ENCODE measurements at regions not wholly inside any gene's neighbourhood (a gene's known extent, or its start where the extent isn't known, plus 50 kb on each side); places are given as distances from the start of the nearest gene placed in this dataset.

DNA sequence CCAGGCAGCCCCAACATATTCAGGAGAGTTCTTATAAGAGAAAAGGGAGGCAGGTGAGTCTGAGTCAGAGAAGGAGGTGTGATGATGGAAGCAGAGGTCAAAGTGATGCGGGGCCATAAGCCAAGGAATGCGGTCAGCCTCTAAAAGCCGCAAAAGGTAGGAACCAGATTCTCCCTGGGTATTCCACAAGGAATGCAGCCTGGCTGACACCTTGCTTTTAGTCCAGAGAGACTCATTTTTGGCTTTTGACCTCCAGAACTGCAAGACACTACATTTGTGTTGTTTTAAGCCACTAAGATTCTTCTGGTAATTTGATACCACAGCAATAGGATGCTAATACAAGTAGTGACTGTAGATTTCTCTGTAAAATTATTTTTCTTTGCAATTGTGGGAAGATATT, 151.5 kb upstream of the EEPD1 start:
- in situ Hi-C loops (cut with MboI; ENCODE audit: low sequenced_read_pairs) = no loop called here

DNA sequence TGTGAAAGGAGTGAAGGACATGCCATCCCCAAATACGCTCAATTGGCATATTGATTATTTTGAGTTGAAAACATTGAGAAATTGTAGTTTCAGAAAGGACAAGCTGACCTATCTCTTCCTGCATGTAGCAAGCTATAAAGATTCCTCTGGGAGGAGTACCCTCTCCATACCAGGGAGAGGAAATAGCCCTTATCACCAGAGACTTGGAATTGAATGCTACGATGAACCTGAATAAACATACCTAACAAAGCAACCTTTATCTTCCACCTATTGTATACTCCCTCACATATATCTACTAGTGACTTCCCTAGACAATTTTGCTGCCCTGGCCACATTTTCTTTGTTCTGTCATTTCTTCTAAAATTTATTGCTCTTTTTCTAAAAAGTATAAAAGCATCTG, 150.2 kb upstream of the EEPD1 start:
- in situ Hi-C loops (cut with MboI; ENCODE audit: low sequenced_read_pairs) = no loop called here

DNA sequence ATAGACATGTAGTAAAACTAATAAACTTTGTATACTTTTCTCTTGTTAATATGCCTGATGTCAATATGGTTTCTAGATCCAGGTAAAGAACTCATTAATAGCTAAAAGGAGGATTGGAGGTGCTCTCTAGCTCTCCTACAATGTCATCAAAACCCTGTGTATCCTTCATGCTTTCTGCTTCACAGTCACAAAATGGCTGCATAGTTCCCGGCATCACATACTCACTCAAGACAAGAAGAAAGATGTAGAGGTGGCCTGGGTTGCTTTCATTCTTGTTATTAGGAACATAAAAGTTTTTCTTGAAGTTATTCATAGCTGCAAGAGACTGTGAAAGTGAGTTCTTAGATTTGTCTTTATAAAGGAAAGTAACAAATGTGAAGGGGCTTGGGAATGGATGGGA, 149.7 kb upstream of the EEPD1 start:
- in situ Hi-C loops (cut with MboI; ENCODE audit: low sequenced_read_pairs) = no loop called here

DNA sequence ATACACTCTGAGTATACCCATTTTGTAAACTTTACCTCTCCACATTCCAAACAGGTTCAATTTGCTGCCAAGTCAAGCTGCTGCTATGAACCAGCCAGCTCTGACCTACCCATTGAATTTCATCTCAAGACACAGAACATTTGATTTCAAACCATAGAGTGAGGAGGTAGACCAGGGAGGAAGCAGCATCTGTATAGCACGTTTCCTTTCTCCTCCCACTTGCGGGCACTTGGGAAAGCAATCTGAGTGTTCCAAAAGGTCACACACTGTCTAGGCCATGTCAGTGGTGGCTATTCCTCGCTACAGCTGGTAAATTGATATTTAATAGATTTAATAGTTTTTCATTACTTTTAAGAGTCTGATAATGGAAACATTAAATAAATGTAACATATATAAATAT, 147.8 kb upstream of the EEPD1 start:
- in situ Hi-C loops (cut with MboI; ENCODE audit: low sequenced_read_pairs) = no loop called here

DNA sequence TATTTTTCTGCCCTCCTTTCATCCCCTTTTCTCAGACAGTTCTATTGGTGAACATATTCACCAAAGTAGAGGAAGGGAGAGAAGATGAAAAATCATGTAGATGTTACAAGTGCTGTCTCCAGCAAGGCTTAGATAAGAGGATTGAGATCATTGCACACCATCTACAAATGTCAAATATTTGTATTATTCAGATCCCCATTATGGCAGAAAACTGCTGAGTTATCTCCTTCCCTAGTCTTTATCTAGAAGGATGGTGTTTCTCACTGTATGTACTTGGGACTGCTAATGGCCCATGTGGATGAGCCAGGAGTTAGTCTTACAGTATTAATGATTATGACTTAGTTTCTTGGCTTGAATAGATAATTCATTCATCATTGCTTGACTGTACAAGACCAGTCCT, 147.2 kb upstream of the EEPD1 start:
- in situ Hi-C loops (cut with MboI; ENCODE audit: low sequenced_read_pairs) = no loop called here

DNA sequence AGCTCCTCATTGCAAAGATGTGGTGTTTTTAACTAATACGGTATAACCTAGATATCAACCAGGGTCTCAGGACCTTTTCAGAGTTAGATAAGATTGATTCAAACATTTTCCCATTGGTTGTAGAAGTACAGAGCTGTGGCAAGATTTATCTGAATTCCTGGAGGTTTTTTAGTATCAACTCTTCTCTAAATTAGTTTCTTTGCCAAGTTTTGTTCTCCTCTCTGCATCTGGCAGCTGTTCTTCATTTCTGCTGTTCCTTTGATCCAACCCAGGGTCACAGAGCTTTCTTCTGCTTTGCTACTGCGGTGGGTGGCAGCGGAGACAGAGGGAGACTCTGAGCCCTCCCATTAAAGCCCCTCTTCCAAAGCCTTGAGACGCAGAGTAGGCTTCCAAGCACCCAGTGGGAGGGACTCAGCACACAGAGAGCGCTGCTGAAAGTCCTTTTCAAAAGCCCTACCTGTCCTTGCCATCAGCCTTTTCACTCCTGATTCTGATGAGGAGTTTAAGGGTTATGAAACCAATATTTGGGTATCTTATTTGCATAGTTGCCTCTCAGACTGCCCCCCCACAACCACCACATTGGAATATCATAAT, 146.3 kb upstream of the EEPD1 start:
- in situ Hi-C loops (cut with MboI; ENCODE audit: low sequenced_read_pairs) = no loop called here

DNA sequence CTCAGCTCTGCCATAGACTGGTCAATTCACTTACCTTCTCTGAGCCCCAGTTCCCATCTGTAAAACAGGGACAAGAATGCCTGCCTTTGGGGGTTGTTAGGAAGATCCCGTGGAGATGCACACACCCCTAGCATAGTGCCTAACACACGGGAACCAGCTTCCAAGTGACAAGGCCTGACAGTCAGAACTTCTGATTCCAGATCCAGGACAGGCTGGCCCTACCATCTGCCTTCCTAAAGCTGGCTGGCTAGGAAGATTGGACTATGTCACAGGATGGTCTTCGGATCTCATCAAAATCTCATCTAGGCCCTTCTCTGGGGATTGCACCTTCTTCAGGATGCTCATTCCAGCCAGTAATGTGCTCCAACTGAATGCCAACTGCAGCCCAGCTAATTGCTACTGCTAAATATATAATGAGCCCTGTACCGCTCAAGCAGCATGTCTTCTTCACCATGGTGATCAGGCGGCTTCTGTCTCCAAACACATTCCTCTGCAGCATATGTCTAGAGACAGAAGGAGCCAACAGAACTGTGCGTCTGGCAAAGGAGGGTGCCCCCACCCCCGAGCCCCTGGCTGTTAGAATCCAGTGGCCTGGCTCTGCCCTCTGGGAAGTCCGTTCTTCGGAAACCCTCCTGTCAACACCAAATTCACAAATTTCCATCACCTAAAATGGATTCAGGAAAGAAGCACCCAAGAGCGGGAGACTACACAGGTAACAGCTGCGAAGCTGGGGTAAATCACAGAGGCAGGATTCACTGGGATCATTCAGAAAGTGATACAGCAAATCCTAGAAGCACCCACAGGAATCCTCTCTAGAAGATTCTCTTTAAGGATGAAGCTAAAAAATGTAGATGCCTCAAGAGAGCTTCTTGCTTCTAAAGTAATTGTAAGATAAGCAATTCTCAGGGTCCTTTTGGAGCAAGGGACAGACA, 142.1 kb upstream of the EEPD1 start:
- in situ Hi-C loops (cut with MboI; ENCODE audit: low sequenced_read_pairs) = no loop called here

DNA sequence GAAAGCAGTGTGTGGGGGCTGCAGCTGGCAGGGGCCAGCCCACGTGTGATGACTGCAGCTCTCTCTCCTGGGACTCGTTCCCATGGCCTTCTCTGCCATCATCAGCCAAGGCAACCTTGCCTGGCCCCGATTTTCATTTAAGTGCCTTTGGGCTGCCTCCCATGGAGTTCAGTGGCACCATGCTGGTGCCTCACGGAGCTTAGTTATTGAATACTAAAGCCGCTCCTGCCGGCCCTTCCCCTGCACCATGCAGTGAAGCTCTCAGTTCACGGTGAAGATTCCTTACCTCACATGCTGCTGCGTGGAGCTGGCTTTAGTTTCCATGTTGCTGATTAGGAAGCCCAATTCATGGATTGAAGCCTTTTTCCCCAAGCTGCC, 141.5 kb upstream of the EEPD1 start:
- in situ Hi-C loops (cut with MboI; ENCODE audit: low sequenced_read_pairs) = no loop called here

DNA sequence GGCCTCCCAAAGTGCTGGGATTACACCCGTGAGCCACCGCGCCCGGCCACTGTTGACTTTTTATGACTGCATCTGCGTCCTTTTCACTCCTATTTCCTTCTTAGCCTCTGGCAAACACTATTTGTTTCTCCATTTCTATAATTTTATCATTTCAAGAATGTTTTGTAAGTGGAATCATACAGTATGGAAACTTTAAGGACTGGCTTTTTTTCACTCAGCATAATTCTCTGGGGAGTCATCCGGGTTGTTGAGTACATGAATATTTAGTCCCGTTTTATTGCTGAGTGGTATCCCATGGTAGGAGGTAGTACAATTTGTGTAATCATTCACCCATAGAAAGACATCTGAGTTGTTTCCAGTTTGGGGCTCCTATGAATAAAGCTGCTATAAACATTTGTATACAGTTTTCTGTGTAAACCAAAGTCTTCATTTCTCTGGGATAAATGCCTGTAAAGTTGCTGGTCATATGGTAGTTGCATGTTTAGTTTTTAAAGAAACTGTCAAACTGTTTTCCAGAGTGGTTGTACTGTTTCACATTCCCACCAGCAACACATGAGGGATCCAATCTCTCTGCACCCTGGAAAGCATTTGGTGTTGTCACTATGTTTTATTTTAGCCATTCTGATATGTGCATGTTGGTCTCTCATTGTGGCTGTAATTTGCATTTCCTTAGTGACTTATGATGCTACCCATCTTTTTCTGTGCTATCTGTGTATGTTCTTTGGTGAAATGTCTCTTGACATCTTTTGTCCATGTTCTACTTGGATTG, 139.6 kb upstream of the EEPD1 start:
- in situ Hi-C loops (cut with MboI; ENCODE audit: low sequenced_read_pairs) = no loop called here

DNA sequence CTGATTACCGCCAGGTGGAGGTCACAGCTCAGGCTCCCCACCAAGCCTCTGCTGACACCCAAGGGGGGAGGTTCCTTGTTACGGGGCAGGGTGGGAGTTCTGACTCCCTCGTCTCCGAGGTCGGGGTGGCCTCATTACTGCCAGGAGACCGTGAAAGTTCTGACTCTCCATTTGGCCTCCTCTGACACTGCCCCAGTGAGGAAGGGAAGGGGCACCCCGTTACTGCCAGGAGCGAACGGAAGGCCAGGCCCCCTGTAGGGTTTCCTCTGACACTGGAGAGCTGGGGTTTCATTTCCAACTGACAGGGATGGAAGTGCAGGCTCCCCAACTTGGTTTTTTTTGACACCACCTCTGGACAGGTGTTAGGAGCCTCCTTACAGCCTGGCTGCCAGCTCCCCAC, 138.1 kb upstream of the EEPD1 start:
- in situ Hi-C loops (cut with MboI; ENCODE audit: low sequenced_read_pairs) = no loop called here

DNA sequence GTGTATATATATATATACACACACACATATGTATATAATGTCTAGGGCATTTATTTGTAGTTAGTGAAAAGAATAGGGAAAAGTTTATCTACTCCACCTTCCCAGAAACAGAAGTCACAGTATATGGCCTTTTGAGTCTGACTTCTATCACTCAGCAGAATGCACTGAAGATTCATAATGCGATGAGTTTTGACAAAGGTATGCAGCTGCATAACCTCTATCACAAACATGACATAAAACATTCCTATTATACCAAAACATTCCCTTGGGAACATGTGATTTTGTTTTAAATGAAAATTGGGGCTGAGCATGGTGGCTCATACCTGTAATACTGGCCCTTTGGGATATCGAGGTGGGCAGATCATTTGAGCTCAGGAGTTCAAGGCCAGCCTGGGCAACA, 137.3 kb upstream of the EEPD1 start:
- in situ Hi-C loops (cut with MboI; ENCODE audit: low sequenced_read_pairs) = no loop called here

DNA sequence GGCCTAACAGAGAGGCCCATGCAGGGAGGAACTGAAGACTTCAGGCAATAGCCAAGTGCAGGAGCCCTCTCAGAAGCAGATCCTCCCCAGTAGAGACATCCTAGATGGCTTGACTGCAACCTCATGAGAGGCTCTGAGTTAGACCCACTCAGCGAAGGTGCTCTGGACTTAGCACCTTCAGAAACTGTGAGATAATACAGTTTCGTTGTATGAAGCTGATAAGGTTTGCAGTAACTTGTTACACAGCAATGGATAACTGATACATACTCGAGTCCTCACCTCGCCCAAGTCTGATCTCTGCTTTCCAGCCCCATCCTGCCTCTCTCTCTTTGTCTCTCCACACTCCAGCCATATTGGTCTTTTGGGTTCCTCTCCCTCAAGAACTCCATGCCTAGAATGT, 136.4 kb upstream of the EEPD1 start:
- in situ Hi-C loops (cut with MboI; ENCODE audit: low sequenced_read_pairs) = no loop called here

DNA sequence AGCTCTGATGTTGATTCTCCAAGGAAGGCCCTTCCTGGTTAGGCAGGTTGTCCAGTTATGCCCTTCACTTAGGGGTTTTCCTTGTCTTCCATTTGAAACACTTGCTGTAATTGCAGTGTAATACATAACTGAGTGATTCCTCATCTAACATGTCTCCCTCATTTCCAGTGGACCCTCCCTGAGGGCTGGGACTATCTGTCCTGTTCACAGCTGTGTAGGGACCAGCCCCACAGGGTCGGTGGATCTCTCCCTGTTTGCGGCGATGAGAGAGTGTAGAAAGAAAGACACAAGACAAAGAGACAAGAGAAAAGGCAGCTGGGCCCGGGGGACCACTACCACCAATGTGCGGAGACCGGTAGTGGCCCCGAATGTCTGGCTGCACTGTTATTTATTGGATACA, 135.9 kb upstream of the EEPD1 start:
- in situ Hi-C loops (cut with MboI; ENCODE audit: low sequenced_read_pairs) = no loop called here

DNA sequence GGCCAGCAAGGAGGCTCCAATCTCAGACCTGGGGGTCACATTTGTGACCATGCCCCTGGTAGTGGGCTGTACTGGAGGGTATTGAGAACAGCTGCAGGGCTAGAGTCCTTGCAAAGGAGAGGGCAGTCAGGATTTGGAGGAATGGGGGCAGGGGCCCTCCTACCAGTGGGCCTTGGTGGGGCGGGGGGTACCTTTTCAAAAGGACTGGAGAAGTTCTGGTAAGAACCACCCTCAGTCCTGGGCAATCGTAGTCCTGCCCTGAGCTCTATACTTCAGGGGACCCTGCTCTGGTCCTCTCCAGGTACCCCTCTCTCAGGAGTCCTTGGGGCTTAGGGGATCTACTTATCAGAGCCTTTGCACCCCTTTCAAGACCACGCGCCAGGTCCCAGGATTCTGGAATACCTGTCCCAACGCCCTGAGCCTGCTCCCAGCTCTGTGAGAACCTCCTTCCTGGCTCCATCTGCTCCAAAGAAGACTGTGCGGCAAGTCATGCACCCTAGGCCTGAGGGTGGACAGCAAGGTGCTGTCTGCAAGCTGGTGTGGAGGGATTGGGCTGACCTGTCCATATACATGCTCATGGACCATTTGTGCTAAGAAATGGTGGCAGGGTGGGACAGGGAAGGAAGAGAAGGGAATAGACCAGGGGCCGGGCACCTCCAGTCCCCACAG, 134.1 kb upstream of the EEPD1 start:
- in situ Hi-C loops (cut with MboI; ENCODE audit: low sequenced_read_pairs) = no loop called here

DNA sequence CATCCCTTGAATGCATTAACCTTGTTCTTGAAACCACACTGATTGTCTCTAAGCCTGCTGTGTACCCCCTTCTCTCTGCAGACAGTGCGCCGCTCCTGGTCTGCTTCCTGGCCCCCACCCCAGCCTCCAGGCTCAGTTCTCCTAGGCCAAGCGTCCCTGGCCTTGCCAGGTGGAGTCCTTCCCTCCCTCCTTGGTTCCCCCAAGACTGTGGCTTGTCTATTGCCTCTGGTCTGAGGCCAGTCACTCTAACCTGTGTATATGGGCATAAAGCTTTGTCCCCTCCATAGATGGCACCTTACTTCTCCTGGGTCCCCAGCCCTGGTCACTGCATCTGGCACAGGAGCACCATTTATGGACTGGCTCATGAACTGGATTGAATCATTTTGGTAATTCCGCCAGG, 133.5 kb upstream of the EEPD1 start:
- in situ Hi-C loops (cut with MboI; ENCODE audit: low sequenced_read_pairs) = no loop called here

DNA sequence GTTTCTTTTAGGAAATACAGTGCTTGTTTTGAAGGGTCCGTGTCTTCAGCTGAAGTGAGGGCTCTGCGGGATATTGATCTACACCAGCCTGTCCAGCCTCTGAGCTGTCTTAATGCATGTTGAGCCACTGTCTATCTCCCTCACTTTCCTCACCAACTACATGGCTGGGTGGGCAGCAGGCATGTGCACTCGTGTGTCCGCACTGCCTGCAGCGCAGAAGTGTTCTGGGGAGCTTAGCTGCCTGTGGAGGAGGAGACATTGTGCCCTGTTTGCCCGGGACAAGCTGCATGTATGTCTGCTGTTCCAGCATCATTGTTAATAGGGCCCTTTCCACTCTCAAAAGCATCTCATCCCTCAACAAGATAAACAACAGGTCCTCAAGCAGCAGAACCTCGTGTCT, 133.1 kb upstream of the EEPD1 start:
- in situ Hi-C loops (cut with MboI; ENCODE audit: low sequenced_read_pairs) = no loop called here

DNA sequence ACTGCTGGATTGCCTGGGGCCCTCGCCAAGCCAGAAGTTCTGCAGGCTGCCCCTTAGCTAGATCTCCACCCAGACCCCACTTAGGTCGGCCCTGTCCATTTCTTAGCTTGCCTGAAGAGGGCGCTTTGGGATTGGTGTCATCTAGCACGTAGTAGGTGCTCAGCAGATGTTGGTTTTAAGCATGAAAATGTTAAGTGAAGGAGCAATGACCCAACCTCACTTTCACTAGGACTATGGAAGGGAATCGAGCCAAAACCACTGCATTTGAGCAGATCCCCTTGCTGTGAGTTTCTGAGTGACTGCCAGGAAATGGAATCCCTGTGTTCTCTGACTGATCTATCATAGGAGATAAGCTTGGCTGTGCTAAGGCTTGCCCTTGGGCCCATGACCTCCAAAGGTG, 131.7 kb upstream of the EEPD1 start:
- in situ Hi-C loops (cut with MboI; ENCODE audit: low sequenced_read_pairs) = no loop called here

DNA sequence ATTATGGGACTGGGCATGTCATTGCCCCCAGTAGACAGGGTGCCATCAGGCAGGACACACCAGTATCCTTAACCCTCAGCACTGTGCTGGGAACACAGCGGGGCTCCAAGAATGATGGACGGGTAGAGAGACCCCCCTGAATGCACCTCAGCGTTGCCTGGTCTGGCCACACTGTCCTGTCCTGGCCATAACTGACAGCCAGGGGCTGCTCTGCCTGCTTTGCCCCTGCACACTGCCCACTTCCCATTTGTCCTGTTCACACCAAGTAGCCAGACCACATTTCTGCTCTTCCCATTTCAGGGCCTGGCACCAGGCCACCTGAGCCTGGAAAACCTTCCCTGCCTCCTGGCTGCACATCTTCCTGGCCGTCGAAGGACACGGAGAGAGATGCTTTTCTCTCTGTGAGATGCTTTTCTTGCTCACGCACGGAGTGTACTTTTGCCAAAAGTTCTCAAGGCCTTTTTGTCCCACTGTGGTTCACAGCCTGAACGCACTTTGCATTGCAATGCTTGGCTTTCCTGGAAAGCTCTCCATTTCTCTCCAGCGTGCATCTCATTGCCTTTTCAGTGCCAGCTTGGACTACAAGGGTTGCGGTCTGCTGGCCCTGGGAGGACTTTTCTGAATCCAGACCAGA, 131.0 kb upstream of the EEPD1 start:
- in situ Hi-C loops (cut with MboI; ENCODE audit: low sequenced_read_pairs) = no loop called here

DNA sequence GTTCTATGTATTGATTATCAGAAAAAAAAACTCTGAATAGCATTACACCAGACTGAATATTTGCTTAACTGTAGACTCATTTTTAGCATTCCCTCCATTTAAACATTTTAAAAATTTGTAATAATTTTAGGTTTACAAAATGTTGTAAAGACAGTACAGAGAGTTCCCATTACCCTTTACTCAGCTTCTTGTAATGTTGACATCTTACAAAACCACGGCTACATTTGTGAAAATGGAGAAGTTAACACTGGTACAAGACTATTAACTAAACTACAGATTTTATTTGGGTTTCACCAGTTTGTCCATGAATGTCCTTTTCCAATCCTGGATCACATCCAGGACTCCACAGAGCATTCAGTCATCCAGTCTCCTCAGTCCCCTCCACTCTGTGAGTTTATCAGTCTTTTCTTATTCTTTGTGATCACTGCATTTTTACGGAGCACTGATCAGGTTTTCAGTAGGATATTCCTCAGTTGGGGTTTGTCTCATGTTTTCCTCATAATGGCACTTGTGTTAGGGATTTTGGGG, 130.0 kb upstream of the EEPD1 start:
- in situ Hi-C loops (cut with MboI; ENCODE audit: low sequenced_read_pairs) = no loop called here

DNA sequence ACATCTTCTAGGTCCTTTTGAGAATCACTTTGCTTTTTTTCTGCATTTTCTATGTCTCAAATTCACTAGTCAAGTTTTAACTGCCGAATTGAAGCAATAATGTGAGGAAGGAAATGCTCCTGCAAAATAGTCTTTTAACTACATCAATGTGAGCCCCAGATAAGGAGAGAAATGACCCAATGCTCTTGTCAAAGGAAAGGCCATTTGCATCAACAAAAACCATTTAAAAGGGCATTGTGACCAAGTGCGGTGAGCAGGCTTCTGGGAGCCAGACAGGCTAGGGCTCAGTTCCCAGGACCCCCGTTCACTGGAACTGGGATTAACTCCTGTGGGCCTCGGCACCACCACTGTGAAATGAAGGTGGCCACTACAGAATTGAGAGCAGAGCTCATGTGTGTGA, 127.9 kb upstream of the EEPD1 start:
- in situ Hi-C loops (cut with MboI; ENCODE audit: low sequenced_read_pairs) = no loop called here

DNA sequence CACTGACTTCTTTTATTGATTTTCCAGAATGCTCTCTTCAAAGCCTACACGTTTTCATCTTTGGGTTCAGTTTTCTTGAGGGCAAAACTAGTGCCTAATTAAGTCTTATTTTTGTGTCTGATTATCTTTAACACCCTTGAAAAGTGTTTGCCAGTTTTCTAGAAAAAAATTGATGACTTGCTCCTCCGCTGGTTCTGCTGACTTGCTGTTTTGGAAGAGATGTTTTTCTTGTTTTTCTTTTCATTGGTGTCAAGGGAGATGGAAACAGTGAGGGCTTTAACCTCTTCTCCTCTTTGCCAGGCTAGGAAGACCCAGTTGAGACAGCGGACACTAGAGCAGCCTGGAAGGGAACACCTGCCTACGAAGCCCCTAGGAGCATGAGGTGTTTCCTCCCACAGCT, 123.7 kb upstream of the EEPD1 start:
- in situ Hi-C loops (cut with MboI; ENCODE audit: low sequenced_read_pairs) = no loop called here

Measured in HL-60/S4 treated with retinoic acid at 250 ng/mL for 4 days and 3 days (cell line).